Sigmoid colon (tissue), 4 donors: ENCODE measurements at regions not wholly inside any gene's neighbourhood (a gene's known extent, or its start where the extent isn't known, plus 50 kb on each side); places are given as distances from the start of the nearest gene placed in this dataset.

Experiments used
- EP300 ChIP-seq, 4 donors: sonication (generic); formaldehyde crosslinking; IDR thresholded peaks; one replicate each; pipeline ENCODE4 v1.6.1; 2017; ENCODE audit warnings: antibody characterized with exemption in 4 of 4
- POLR2A ChIP-seq, 2 donors: fragments of 450-650 bp; IDR thresholded peaks; one replicate each; pipeline ENCODE4 v1.6.1; 2016; ENCODE audit warnings: antibody characterized with exemption in 2 of 2, mild to moderate bottlenecking in 2 of 2, moderate library complexity in 2 of 2
- POLR2AphosphoS5 ChIP-seq, 4 donors: sonication (generic); formaldehyde crosslinking; IDR thresholded peaks; one replicate each; pipeline ENCODE4 v1.6.1; 2017; ENCODE audit warnings: antibody characterized with exemption in 4 of 4
- TF ChIP-seq, protein P1 (sequence below), 4 experiments: fragments of 450-650 bp in 3 of 4; fragments of 200-600 bp in 1 of 4; IDR thresholded peaks; one replicate each; pipeline ENCODE4 v1.5.1; 2016 to 2019; ENCODE audit warnings: antibody characterized with exemption in 4 of 4, mild to moderate bottlenecking in 3 of 4, moderate library complexity in 2 of 4

GRCh38 chr5:87010736-87011135, 256.9 kb upstream of the RASA1 start:
- TF ChIP-seq, protein P1, sequence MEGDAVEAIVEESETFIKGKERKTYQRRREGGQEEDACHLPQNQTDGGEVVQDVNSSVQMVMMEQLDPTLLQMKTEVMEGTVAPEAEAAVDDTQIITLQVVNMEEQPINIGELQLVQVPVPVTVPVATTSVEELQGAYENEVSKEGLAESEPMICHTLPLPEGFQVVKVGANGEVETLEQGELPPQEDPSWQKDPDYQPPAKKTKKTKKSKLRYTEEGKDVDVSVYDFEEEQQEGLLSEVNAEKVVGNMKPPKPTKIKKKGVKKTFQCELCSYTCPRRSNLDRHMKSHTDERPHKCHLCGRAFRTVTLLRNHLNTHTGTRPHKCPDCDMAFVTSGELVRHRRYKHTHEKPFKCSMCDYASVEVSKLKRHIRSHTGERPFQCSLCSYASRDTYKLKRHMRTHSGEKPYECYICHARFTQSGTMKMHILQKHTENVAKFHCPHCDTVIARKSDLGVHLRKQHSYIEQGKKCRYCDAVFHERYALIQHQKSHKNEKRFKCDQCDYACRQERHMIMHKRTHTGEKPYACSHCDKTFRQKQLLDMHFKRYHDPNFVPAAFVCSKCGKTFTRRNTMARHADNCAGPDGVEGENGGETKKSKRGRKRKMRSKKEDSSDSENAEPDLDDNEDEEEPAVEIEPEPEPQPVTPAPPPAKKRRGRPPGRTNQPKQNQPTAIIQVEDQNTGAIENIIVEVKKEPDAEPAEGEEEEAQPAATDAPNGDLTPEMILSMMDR (IDR thresholded peaks at IDR 0.05) = no peak
- TF ChIP-seq POLR2A (IDR thresholded peaks at IDR 0.05) = no peak
- no peak for TF ChIP-seq POLR2AphosphoS5 (IDR thresholded peaks at IDR 0.05)
- no peak for TF ChIP-seq EP300 (IDR thresholded peaks at IDR 0.05)
